Prostate gland (tissue), 2 donors: ENCODE measurements at regions not wholly inside any gene's neighbourhood (a gene's known extent, or its start where the extent isn't known, plus 50 kb on each side); places are given as distances from the start of the nearest gene placed in this dataset.
"Not testable (repeated sequence)": the region's sequence is repeated elsewhere in the genome, so short reads cannot be mapped to it uniquely, and the experiment has no call there.

Experiments used
- DNase-seq: peaks from one replicate; pipeline ENCODE4 v3.0.0-alpha.2; 2019; ENCODE audit warnings: low spot score
- H3K27ac ChIP-seq, 2 donors: fragments of 200-600 bp; sonication (generic); 2 replicates each; pipeline ENCODE4 v1.5.1; 2017 to 2019
- H3K27me3 ChIP-seq: fragments of 200-600 bp; sonication (generic); replicated peaks from 2 replicates; pipeline ENCODE4 v1.5.1; 2019; ENCODE audit not compliant: insufficient read depth
- H3K36me3 ChIP-seq, 2 donors: fragments of 200-600 bp; sonication (generic); 1 replicate in 1 of 2; 2 replicates in 1 of 2; pipeline versions ENCODE4 v1.5.1 to v1.8.1; 2017 to 2019
- H3K4me1 ChIP-seq: fragments of 200-600 bp; sonication (generic); replicated peaks from 2 replicates; pipeline ENCODE4 v1.5.1; 2019
- H3K4me3 ChIP-seq, 2 donors: fragments of 200-600 bp; sonication (generic); 2 replicates each; pipeline ENCODE4 v1.5.1; 2017 to 2019
- H3K9me3 ChIP-seq: fragments of 200-600 bp; sonication (generic); 2 replicates; pipeline ENCODE4 v1.5.1; 2017
- POLR2A ChIP-seq: fragments of 450-650 bp; IDR thresholded peaks from one replicate; pipeline ENCODE4 v1.6.1; 2016; ENCODE audit warnings: antibody characterized with exemption, mild to moderate bottlenecking
- POLR2AphosphoS5 ChIP-seq: sonication (generic); formaldehyde crosslinking; IDR thresholded peaks from one replicate; pipeline ENCODE4 v1.6.1; 2017; ENCODE audit warnings: antibody characterized with exemption
- WGBS: methylation state at CpG from one replicate; pipeline ENCODE4 v1.1.5; 2018; 5-methylcytosine and 5-hydroxymethylcytosine counted together
- intact Hi-C: fragments of 100-400 bp; cut with DNase I; formaldehyde crosslinking; loops from one replicate; pipeline ENCODE4 v1.14.2; 2022
- TF ChIP-seq, protein P1 (sequence below), 4 experiments: fragments of 200-600 bp in 2 of 4; fragments of 450-650 bp in 2 of 4; sonication (generic) in 2 of 4; IDR thresholded peaks; 1 replicate in 3 of 4; 2 replicates in 1 of 4; pipeline ENCODE4 v1.5.1; 2016 to 2019; ENCODE audit warnings: antibody characterized with exemption in 4 of 4, mild to moderate bottlenecking in 2 of 4, moderate library complexity in 2 of 4

- H3K36me3 ChIP-seq = no peaks in the 10 kb centered on the region
- no peaks in the 10 kb centered on the region for H3K4me1 ChIP-seq
- intact Hi-C loops = no loop called here
- WGBS = 22% methylated on average over 7 of the region's 7 CpGs
- H3K27ac ChIP-seq = no peak overlapping the region
- no peak overlapping the region for H3K4me3 ChIP-seq
- TF ChIP-seq POLR2A (no peak), POLR2AphosphoS5 (no peak)
- TF ChIP-seq, protein P1, sequence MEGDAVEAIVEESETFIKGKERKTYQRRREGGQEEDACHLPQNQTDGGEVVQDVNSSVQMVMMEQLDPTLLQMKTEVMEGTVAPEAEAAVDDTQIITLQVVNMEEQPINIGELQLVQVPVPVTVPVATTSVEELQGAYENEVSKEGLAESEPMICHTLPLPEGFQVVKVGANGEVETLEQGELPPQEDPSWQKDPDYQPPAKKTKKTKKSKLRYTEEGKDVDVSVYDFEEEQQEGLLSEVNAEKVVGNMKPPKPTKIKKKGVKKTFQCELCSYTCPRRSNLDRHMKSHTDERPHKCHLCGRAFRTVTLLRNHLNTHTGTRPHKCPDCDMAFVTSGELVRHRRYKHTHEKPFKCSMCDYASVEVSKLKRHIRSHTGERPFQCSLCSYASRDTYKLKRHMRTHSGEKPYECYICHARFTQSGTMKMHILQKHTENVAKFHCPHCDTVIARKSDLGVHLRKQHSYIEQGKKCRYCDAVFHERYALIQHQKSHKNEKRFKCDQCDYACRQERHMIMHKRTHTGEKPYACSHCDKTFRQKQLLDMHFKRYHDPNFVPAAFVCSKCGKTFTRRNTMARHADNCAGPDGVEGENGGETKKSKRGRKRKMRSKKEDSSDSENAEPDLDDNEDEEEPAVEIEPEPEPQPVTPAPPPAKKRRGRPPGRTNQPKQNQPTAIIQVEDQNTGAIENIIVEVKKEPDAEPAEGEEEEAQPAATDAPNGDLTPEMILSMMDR (IDR thresholded peaks at IDR 0.05) = no peak
- DNase-seq = no peak
- no peaks in the 10 kb centered on the region for H3K27me3 ChIP-seq
- H3K9me3 ChIP-seq = no peaks in the 10 kb centered on the region
Measured at GRCh38 chr6:23784301-23784919, 341.6 kb upstream of the NRSN1 start.

DNA sequence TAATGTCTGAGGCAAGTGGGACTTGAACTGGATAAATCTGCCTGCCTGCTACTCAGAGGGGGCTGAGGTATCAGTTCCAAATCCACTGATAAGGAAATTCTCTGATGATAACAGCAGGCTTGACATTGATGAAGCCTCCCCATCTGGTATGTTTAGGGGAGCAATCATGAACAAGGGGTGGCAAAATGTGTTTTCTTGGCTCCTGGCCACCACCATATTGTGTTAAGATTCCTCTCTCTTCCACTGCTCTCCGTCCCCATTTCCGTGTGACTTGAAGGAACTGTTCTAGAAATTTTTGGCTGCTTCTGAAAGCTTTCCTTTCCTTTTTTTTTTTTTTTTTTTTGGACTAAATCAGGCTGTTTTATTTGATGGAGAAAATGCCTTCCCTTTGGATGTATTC is 335.3 kb upstream of the NRSN1 start:
- no peak for DNase-seq
- Histone ChIP-seq H3K4me1 (no peaks in the 10 kb centered on the region), H3K4me3 (no peak overlapping the region), H3K27ac (no peak overlapping the region), H3K27me3 (no peaks in the 10 kb centered on the region), H3K9me3 (no peaks in the 10 kb centered on the region), H3K36me3 (no peaks in the 10 kb centered on the region)
- WGBS = 67% methylated on average over 2 of the region's 2 CpGs
- no peak for TF ChIP-seq POLR2AphosphoS5
- intact Hi-C loops = no loop called here

DNA sequence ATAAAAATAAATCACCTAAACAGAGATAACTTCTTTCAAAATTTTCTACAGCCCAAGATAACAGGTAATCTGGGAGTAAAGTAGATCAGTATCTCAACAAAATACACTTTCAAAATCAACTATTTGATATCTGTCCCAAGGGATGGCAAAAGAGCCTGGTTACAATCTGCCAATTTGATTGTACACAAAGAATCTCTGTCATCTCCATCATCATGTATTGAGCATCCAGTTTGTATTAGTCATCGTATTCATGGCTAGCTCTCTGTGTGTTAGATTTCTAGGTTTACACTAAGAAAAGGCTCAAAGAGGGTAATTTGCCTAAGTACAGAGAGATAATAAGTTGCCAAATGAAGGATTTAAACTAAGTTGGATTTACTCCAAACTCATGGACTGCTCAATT is 329.0 kb upstream of the NRSN1 start:
- DNase-seq = no peak
- intact Hi-C loops = no loop called here
- Histone ChIP-seq H3K4me3 (no peak overlapping the region), H3K27me3 (no peaks in the 10 kb centered on the region), H3K9me3 (no peaks in the 10 kb centered on the region), H3K27ac (no peak overlapping the region), H3K36me3 (no peaks in the 10 kb centered on the region), H3K4me1 (no peaks in the 10 kb centered on the region)
- TF ChIP-seq POLR2A = no peak
- no peak for TF ChIP-seq POLR2AphosphoS5
- TF ChIP-seq, protein P1 (IDR thresholded peaks at IDR 0.05) = no peak
- 91% methylated on average over 1 of the region's 1 CpG for WGBS

DNA sequence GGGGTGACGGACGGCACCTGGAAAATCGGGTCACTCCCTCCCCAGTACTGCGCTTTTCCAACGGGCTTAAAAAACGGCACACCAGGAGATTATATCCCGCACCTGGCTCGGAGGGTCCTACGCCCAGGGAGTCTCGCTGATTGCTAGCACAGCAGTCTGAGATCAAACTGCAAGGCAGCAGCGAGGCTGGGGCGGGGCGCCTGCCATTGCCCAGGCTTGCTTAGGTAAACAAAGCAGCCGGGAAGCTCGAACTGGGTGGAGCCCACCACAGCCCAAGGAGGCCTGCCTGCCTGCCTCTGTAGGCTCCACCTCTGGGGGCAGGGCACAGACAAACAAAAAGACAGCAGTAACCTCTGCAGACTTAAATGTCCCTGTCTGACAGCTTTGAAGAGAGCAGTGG is 321.7 kb upstream of the NRSN1 start:
- DNase-seq, intact Hi-C loops, H3K27me3 ChIP-seq, H3K36me3 ChIP-seq, H3K9me3 ChIP-seq, H3K27ac ChIP-seq, H3K4me1 ChIP-seq, H3K4me3 ChIP-seq: not testable (repeated sequence)
- WGBS = 80% methylated on average over 15 of the region's 15 CpGs

DNA sequence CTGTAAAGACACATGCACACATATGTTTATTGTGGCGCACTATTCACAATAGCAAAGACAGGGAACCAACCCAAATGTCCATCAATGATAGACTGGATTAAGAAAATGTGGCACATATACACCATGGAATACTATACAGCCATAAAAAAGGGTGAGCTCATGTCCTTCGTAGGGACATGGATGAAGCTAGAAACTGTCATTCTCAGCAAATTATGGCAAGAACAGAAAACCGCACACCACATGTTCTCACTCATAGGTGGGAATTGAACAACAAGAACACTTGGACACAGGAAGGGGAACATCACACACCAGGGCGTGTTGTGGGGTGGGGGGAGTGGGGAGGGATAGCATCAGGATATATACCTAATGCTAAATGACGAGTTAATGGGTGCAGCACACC is 304.9 kb upstream of the NRSN1 start:
- H3K9me3 ChIP-seq, H3K27ac ChIP-seq, H3K27me3 ChIP-seq, DNase-seq, intact Hi-C loops, H3K4me3 ChIP-seq, H3K36me3 ChIP-seq, H3K4me1 ChIP-seq: not testable (repeated sequence)
- 93% methylated on average over 5 of the region's 5 CpGs for WGBS

GRCh38 chr6:23823421-23823820 is 302.6 kb upstream of the NRSN1 start:
- TF ChIP-seq, protein P1 (IDR thresholded peaks at IDR 0.05) = no peak
- TF ChIP-seq POLR2A (no peak), POLR2AphosphoS5 (no peak)
- intact Hi-C loops = no loop called here

More at GRCh38 chr6:23823421-23823820, 302.6 kb upstream of the NRSN1 start:
- H3K36me3 ChIP-seq = no peaks in the 10 kb centered on the region
- H3K9me3 ChIP-seq = no peaks in the 10 kb centered on the region
- H3K27me3 ChIP-seq = no peaks in the 10 kb centered on the region
- no peak for DNase-seq
- no peaks in the 10 kb centered on the region for H3K4me1 ChIP-seq
- no peak overlapping the region for H3K4me3 ChIP-seq
- 31% methylated on average over 1 of the region's 1 CpG for WGBS
- H3K27ac ChIP-seq = no peak overlapping the region
